ENCODE measurements at regions not wholly inside any gene's neighbourhood (a gene's known extent, or its start where the extent isn't known, plus 50 kb on each side); places are given as distances from the start of the nearest gene placed in this dataset.

DNA sequence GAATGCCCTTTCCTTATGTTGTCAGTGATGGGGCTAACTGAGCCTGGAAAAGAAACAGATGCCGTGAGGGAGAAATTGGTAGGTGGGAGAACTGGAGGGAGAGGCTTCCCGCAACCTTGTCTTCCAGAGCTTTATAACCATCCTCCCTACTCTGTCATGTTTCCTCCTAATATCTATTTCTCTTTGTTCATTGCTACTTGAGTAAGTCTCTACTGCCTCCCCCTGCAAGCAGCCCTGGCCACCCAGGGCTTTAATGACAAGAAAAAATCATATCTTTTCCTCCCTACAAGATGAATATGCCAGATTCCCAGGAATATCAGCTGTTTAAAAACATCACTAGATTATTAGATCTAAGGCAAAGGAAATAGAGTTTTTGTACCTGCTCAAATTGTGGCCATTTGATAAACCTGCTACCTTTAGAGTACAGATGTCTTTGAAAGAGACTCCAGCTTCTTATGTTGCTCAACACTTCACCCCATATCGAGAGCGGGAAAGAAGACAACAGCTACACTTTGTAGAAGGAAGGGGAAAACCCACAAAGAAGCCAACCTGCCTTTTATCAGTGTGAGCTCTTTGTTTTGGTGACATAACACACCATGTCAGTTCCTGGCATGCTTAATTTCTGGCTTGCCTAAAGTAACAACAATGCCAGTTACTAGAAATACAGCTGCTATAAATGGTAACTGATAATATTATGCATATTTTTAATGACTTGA is 186.6 kb upstream of the LEF1 start:
- DNase-seq, result no peak
- in situ Hi-C loops (cut with MboI; ENCODE audit: low pct_unique_long_range_greater_than_20kb, low sequenced_read_pairs), result no loop called here

DNA sequence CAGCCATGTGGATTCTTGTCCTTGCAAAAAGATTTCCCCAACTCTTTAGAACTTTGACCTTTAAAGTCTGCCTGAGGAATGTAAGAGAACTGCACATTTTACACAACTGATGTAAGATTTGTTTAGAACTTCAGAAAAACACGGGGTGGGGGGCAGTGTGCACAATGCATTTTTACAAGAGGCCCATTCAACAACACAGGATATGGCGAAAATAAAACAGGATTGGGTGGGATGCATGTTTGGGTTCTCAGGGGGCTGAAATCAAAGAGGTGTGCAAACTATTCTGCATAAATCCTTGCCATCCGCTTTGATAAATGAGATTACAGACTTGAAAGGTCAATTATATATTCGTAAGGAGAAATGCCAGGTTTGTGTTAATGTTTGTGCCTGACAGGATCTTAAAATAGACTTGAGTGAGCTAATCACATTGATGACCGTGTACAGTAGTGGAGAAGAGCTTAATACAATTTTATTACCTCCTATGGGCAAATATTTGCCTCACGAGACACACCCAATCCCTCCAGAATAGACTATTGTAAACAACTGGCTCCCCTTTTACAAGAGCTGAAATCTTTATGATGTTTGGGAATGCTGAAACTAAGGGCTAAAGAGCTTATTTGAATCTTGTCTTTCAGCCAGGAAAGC is 184.1 kb upstream of the LEF1 start:
- DNase-seq, result no peak
- in situ Hi-C loops (cut with MboI; ENCODE audit: low pct_unique_long_range_greater_than_20kb, low sequenced_read_pairs), result no loop called here

DNA sequence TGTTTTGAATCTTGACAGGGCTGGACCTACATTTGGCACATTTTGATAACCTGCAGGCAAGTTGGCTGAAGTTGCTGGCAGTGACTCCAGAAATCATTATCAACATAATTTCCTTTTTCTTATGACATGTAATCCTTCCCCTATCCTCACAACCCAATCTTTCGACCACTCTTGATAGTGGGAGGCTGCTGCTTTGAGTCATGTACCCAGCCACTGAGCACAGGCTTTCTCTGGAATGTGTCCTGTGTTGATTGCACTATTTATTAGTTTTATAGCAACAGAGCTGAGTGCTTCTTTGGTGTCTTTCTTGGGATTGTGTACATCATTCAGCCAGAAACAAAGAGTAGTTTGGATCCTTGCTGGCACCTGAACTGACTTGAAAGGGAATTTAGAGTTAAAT is 183.1 kb upstream of the LEF1 start:
- no peak for DNase-seq
- in situ Hi-C loops (cut with MboI; ENCODE audit: low pct_unique_long_range_greater_than_20kb, low sequenced_read_pairs), result no loop called here

DNA sequence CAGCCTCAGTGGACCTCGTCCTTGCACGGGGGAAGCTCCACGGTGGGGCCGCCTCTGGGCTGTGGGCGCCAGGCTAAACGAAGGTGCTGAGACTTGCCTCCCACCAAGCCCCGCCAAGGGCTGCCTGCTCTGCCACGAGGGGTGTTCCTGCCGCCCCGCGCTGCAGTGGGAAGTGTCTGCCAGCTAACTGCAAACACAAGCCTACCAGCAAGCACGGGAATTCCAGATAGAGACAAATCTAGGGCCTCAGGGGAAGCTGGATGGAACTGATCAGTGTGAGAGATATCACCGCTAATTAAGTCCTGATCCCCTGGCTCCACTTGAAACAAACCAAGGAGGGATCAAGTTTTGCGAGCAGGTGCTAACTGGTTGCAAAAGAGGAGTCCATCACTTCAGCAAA is 181.6 kb upstream of the LEF1 start:
- in situ Hi-C loops (cut with MboI; ENCODE audit: low pct_unique_long_range_greater_than_20kb, low sequenced_read_pairs), result no loop called here
- no peak for DNase-seq

DNA sequence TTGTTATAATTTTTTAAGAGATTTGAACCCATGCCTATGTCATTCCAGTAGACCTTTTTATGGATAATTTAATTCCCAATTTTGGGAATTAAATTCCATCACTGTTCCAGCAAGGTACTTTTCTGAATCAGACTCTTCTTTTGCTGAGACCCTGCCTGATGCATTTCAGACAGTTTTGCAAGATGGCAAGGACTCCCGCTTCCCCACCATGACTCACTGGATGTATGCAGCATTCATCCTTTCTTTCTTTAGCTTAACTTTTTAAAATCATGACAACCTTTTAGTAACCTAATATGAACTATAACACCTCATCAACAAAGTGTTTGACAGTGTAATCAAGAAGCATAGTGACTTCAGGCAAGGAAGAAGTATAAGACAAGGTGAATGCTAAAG is 178.1 kb upstream of the LEF1 start:
- in situ Hi-C loops (cut with MboI; ENCODE audit: low pct_unique_long_range_greater_than_20kb, low sequenced_read_pairs), result no loop called here
- DNase-seq, result no peak

DNA sequence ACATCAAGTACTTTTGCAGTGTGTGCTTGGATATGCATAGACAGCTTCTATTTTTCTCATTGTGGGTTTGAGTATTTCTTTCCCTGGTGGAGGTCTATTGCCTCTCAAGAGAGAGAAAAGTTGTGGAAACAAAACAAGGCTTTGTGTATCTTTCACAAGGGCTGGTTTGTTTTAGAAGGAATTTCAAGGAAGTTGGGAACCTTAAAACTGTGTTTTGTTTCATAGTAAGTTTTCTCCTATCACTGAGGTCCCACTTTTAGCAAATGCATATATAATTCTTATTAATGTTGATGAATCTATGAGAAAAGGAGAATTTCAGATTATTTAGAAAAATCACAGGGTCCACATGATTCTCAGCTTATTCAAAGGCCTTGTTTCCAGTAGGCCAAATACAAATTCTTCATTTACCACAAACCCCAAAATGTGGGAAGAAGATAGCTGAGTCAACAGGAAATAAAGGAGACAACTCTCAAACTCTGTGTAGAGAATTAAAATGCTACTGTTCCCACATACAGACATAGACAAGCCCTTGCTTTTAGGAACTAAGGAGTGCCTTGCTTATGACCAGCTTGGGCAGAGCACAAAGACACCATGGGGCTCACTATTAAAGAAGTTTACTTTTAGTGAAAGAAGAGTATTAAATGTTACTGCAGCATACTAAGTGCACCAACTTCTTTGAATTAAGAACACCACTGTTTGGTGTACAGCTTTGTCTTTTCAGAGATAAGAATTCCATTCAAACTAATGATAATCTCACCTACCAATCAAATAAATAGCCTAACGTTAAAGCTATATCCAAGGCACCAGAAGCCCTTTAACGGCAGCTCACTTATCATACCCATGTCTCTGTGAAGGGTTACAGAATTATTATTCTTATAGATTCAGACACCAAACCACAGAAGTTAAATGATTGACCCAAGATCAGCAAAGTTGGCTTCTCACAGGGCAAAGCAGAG is 177.4 kb upstream of the LEF1 start:
- in situ Hi-C loops (cut with MboI; ENCODE audit: low pct_unique_long_range_greater_than_20kb, low sequenced_read_pairs), result no loop called here
- no peak for DNase-seq

DNA sequence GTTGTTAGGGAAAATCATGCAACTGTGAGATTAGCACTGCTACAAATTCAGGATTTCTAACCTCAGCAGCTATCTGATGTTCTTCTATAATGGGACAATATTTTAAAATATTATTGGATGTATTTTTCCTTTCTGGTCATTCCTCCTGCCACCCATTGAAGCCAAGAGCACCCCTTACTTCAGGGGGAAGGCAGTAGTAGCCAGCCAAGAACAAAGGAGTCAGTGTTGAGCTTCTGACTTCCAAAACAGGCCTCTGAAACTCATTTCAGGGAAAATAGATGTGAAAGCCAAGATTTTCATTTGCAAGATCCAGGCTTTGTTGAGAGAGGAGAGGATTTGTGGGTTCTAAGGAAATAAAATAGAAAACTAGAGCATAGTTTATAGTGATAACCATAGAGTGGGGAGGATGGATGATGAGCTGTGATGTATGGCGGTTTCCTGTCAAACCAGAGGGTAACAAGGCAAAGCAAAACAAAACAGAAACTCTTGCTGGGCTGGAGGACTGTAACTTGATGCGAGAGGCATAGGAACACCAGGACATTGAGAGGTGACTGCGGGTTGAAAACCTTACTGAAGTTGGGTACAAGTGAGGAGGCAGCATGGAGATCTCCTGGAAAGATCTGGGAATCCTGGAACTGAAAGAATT is 173.7 kb upstream of the LEF1 start:
- in situ Hi-C loops (cut with MboI; ENCODE audit: low pct_unique_long_range_greater_than_20kb, low sequenced_read_pairs), result no loop called here
- no peak for DNase-seq

DNA sequence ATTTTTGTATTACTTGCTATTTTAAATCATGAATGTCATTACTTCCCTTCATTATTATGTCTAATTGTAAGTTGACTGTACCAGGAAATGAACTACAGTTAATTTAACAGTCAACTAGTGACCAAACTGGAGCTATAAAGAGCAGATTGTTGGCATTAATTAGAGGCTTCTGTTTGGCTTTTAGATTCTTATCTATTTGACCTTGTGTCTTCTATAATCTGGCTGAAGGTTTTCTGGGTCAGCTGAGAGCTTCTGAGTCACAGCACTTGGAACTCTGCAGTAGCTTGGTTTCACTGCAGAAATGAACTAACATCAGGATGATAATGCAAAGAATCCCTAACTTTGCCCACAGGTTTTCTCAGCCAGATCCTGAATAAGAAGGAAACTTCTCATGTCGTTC is 169.2 kb upstream of the LEF1 start:
- in situ Hi-C loops (cut with MboI; ENCODE audit: low pct_unique_long_range_greater_than_20kb, low sequenced_read_pairs), result no loop called here

DNA sequence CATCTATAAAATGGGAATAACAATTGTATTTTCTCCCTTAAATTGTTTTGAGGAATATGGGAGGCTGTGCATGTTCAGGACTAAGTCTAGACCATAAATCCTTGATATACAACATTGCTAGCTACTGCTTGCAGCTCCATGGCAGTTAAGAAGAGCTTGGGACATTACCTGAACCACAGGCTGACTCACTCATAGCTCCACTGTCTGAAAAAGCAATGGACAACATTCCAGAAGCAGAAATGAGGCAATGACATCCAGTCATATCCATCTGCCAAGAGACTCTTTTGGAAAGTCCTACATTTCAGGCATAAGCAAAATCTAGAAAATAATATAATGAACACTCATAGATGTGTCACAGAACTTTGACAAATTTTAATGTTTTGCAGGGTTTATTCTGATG is 167.3 kb upstream of the LEF1 start:
- DNase-seq, result no peak
- in situ Hi-C loops (cut with MboI; ENCODE audit: low pct_unique_long_range_greater_than_20kb, low sequenced_read_pairs), result no loop called here

More for the DNA sequence above, 169.2 kb upstream of the LEF1 start:
- DNase-seq, result no peak

DNA sequence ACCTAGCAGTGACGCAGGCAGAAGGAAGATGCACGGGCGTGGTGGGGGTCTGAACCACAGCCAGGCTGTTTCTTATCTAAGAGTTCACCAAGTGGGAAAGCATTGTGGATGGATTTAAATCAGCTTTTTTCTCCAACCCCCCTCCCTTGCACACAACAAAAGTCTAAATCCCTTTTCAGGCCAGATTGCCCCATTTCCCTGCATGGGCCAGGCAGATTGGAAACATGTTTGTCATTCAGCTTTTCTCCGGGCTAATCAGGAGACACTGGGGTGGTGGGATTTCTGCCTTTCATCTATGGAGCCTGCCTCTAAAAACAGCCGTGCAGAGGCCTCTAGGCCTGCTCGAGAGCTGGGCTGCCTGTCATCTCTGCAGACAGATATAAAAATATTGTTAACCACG is 166.3 kb upstream of the LEF1 start:
- in situ Hi-C loops (cut with MboI; ENCODE audit: low pct_unique_long_range_greater_than_20kb, low sequenced_read_pairs), result no loop called here

DNA sequence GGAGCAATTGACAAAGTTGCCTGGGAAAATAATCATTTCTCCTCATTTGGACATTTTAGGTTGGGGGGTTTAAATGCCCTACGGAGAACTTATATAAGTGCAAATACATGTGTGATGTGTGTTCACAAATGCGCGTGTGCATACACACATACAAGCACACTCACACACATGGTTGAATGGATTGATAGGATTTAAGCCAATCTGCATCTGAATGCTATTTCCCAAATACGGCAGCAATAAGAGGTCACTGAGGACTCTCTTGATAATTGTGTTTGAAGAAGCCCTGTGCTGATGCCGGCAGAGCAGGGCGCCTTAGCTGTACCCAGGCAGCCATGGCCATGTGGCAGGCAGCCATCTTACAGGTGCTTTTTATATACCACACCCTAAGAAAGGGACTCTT is 165.3 kb upstream of the LEF1 start:
- in situ Hi-C loops (cut with MboI; ENCODE audit: low pct_unique_long_range_greater_than_20kb, low sequenced_read_pairs), result no loop called here
- no peak for DNase-seq

More for the DNA sequence above, 166.3 kb upstream of the LEF1 start:
- no peak for DNase-seq

DNA sequence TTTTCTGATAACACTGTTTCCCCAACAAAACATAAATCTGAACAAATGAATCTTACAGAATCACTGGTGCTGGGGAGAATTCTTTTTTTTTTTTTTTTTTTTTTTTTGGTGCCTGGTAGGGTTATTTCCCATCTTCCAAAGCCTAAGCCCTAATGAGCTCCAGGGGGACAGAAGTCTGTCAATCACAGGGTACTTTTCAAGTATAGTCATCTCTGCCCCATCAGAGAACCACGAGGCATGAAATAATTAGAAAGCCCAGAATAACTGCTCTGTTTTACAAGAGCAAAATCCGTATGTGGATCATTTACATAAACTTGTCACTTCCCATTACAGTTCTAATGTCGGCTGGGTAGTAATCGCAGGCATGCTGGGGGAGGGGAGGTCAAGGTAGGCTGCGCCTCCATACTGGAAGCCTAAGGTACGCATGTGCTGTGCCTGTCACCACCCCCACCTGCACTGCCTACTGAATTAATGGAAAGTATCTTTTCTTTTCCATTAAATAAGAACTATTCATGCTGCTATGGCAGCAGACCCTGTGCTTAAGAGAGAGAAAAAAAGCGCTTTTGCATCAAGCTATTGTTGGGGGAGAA is 164.7 kb upstream of the LEF1 start:
- DNase-seq, result no peak
- in situ Hi-C loops (cut with MboI; ENCODE audit: low pct_unique_long_range_greater_than_20kb, low sequenced_read_pairs), result no loop called here

DNA sequence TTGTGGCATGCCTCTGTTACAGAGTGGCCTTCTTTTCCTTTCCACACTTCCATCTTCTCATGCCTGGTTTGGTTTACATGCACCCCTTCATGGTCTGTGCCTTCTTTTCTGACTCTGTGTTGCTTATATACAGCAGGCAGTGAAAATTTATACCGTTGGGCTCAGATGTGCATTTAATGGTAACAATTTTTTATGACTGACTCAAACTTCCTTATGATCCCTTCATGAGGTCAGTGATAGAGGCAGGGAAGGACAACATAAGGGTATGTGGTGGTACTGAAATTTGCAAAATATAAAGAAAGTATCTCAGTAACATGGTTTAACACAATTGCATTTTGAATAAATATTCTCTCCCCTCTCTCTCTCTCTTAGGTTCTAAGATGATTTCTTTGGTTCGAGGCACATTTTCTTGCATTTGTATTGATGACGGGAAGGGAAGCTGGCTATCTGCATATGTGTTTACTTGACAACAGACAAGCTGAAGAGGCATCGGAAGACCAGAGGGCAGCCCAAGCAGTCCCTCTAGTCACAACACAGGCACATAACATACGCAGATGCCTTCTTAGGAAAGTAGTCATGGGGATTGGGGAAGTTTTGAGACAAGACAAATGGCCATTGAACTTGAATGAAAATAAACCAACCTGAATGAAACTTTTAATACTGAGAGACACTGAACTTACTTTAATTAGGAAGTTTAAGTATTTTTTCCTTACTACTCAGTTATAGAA is 163.3 kb upstream of the LEF1 start:
- in situ Hi-C loops (cut with MboI; ENCODE audit: low pct_unique_long_range_greater_than_20kb, low sequenced_read_pairs), result no loop called here

DNA sequence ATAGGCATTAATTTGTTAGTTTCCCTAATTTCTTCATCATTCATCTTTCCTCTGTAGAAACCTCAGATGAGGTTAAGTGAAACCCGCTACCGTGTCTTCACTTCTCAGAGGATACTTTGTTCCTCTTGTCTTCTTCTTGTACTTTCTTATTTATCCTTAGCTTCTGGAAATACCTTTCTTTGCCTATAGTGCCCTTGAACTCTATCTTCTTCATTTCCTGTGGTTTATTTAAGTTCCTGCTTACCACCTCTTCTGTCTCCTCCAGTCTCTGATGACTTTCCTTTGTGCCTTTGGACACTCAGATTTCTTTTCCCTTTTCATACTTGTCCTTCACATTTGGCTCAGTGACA is 159.6 kb upstream of the LEF1 start:
- no peak for DNase-seq
- in situ Hi-C loops (cut with MboI; ENCODE audit: low pct_unique_long_range_greater_than_20kb, low sequenced_read_pairs), result no loop called here

More for the DNA sequence above, 163.3 kb upstream of the LEF1 start:
- no peak for DNase-seq

DNA sequence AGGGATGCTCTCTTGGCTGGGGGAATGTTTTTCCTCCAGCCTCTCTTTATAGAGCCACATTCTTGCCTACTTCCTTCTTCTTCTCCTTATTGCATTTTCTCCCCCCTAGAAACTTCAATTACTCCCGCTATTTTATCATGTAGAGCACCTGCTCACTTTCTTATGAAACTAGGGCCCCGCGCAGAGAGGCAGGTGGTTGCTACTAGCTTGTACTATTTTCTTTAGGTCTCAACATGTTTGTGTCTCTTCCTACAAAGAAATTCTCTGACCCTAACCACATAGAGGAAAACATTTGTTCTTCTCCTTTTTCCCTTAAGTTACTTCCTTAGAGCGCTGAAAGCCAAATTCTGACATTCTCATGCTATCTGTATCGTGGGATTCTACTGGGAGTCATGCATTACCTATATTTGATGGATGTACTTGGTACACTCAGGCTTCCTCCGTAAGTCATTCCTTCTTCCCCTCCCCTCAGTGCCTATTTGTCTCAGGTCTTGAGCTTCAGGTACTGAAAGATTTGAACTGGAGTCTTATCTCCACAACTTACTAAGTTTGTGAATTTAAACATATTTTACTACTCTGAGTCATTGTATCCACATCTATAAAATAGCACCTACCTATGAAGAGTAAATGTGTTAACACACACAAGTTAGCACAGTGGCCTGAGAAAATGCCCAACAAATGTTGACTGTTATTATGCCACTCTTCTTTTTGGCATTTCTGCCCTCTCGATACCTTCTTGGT is 159.1 kb upstream of the LEF1 start:
- in situ Hi-C loops (cut with MboI; ENCODE audit: low pct_unique_long_range_greater_than_20kb, low sequenced_read_pairs), result no loop called here
- no peak for DNase-seq

DNA sequence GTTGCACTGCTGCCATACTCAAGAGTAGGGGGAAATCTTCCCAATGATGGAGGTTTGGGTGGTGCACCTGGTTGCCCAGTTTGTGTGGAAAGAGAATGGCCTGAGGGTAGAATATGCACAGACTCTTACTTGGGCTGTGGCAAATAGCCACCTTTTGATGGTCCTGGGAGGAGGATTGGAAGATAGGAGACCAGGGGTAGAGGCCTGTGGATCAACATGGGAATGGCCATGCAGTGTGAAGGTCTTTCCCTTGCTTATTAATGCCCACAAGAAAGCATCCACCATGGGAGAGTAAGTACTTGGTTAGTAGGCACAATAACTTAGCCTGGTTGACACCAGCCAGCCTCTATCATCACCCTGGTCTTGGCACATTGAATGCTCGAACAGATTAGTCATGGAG is 156.8 kb upstream of the LEF1 start:
- in situ Hi-C loops (cut with MboI; ENCODE audit: low pct_unique_long_range_greater_than_20kb, low sequenced_read_pairs), result no loop called here

DNA sequence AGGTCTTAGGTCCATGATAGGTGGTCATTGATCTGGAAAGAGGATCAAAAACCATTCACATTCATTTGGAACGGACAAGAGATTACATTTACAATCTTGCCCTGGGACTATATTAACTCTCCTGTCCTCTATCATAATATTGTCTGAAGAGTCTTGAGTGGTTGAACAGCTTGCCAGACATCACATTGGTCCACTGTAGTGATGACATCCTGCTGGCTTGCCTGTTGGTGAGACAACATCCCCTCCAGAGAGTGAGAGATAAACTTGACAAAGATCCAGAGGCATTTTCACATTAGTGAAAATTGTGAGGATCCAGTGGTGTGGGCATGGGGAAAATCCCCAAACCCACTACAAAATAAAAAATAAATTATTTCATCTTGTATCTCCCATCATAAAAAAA is 155.7 kb upstream of the LEF1 start:
- in situ Hi-C loops (cut with MboI; ENCODE audit: low pct_unique_long_range_greater_than_20kb, low sequenced_read_pairs), result no loop called here
- DNase-seq, result no peak

More for the DNA sequence above, 156.8 kb upstream of the LEF1 start:
- no peak for DNase-seq

DNA sequence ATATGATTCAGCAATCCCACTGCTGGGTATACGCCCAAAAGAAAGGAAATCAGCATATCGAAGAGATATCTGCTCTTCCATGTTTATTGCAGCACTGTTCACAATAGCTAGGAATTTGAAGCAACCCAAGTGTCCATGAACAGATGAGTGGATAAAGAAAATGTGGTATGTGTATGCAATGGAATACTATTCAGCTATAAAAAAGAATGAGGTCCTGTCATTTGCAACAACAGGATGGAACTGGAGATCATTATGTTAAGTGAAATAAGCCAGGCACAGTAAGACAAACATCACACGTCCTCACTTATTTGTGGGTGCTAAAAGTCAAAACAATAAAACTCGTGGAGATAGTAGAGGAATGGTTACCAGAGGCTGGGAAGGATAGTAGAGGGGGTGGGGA is 153.8 kb upstream of the LEF1 start:
- in situ Hi-C loops (cut with MboI; ENCODE audit: low pct_unique_long_range_greater_than_20kb, low sequenced_read_pairs), result no loop called here
- no peak for DNase-seq
